ENCODE measurements at regions not wholly inside any gene's neighbourhood (a gene's known extent, or its start where the extent isn't known, plus 50 kb on each side); places are given as distances from the start of the nearest gene placed in this dataset.

DNA sequence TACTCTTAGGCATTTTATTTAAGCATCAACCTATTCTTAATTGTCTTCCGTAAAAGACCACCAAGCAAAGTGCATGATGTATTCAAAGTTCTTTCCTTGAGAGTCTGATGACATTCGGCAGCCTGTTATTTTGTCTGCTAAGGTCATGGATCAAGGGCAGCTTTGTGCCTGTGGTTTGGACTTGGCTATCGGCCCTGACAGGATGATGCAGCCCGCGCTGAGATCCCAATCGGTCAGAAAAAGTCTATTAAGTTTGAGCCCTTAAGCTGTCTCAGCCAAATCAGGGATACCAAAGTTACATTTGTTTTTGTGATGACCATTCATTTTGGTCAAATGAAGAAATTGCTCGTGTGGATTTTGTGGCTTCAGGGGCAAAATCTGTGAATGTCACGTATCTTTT, 718.9 kb upstream of the FANCL start:
- DNase-seq: no peak

GRCh38 chr2:58957188-58957840, 716.2 kb upstream of the FANCL start:
- DNase-seq: peak in 1 of 3 donors; percentile 43

DNA sequence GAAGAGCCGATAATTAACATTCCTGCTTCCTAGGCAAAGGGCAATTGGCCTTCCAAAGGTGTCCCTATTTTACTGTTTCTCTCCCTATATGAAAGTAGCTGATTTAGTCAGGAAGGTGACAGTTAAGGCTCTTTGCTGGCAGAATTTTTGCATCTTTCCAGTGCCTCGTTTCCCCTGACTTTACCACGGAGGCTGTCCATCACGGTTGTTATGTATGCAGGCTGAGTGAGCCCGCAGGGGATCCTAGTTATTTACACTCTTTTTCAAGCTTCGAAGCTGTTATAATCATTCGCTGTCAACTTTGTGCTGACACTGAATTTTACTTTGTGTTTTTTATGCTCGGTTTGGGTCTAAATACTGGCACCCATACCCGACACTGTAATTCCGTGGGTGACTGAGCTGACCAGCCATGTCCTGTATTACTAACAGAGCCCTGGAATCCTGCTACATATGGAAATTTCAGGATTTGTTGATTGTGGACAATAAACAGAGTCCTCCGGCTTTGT, 713.8 kb upstream of the FANCL start:
- no peak for DNase-seq

DNA sequence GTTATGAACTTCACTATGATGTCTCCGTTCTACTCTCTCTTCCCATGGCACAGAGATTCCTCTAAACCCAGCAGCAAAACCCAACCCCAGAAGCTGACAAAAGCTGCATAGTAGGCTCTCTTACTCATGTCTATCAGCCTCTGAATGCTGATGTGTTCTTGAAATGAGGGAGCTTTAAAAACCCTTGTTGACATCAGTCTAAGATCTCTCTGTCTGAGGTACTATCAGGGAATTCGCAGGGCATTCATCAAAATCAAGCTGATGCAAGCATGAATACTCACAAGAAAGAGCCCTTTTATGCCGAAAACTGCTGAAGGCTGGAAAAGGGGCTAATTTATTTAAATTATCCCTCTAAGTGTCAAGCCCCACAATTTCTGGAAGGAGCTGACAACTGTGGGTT, 710.6 kb upstream of the FANCL start:
- DNase-seq: no peak

DNA sequence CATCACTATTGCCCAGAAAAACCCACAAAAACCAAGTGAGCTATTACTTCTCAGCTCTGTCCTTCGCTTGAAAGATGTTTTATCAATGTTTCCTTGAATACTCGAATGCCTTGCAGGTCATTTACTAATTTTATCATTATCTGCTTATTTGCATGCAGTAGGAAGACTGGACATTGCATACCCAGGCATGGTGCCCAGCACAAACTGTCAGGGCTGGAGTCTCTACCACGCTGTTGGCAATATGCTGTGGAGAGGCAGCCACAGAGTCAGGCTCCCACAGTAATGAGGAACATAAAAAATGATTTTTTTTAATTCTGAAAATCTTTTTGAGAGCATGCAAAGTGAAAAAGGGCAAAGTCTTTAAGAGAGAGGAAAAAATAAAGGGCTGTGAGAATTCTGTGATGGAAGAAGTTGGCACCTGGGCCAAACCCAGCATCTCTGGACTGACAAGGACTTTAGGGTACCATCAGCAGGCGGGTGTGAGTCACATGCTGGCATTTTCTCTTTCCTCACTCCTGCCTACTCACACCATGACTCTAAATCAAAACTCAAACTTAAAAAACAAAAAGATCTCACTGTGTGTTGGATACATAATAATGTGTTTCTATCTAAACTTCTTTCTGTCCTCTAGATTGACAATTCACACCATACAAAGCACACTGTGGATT, 709.8 kb upstream of the FANCL start:
- no peak for DNase-seq

DNA sequence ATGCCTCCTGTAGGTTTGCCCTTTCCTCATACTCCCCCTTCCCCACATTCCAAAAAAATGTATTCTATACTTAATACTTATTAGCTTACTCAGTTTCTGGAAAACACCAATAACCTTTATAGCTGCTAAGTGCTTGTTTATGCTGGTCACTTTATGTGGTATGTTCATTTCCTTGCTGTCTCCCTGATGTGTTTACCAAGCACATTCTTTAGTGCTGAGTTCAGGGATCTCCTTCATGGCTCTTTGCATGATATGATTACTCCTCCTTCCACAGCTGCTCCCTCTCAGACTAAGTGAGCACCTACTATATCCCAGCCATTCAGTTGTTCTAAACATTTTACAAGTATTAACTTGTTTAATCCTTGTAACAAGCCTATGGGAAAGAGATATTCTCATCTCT, 698.3 kb upstream of the FANCL start:
- no peak for DNase-seq

GRCh38 chr2:58938988-58939387, 697.9 kb upstream of the FANCL start:
- no peak for DNase-seq

DNA sequence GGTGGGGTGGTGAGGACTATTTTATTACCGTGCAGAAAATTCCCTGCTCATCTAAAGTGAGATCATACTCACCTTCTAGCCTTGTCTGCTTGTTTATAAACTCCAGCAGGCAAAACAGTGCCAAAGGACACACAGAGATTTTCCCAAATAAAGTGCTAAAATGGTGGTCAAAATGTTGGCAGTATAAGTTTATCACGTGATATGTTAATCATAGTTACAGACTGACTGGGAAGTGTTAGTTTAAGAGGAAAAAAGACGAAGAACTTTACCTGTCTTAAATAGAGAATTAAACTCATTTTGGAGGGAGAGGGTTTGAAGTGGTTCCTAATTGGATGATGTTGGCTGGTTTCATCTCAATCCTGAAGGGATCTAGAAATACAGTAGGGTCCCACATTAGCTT, 691.7 kb upstream of the FANCL start:
- no peak for DNase-seq

GRCh38 chr2:58930537-58930936, 689.4 kb upstream of the FANCL start:
- no peak for DNase-seq

DNA sequence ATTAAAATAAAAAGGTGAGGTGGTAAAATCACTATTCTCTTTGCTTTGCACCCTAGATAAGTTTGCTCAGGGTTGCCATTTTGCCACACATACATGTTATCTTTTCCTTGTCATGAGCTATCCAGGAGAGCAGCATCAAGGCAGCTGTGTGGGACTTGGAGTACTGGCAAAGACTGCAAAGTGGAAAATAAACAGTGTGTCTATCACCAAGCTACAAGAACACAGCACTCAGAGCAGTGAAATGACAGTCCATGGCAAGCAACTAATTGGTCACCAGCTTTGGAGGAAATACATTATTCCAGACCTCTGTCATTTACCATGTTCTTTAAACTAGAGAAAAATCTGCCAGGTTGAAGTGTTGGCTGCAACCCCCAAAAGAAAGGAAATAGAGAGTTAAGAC, 687.8 kb upstream of the FANCL start:
- DNase-seq: no peak

- no peak for DNase-seq
Observed at GRCh38 chr2:58928391-58928790, 687.3 kb upstream of the FANCL start.

DNA sequence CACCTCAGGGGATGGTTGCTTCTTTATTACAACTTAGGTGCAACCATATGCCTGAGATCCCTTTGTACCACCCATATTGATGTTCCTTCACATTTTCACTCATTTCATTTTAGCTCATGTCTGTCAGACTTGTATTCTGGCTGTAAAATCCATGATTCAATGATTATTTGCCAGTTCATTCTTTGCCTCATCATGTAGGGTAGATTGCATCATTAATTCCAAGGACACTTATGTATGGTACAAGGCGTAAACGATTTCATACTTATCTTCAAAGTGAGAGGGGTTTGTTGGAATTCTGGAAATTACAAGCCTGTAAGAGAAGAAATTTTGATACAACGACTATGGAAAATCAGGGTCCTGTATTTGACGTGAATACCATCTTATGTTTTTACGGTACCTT, 685.0 kb upstream of the FANCL start:
- DNase-seq: no peak

- DNase-seq: no peak
Observed at GRCh38 chr2:58925676-58926081, 684.6 kb upstream of the FANCL start.

- DNase-seq: peak in 1 of 3 donors; percentile 94
Observed at GRCh38 chr2:58923869-58924268, 682.7 kb upstream of the FANCL start.

GRCh38 chr2:58922245-58922644, 681.1 kb upstream of the FANCL start:
- peak in 1 of 3 donors; percentile 24 for DNase-seq

DNA sequence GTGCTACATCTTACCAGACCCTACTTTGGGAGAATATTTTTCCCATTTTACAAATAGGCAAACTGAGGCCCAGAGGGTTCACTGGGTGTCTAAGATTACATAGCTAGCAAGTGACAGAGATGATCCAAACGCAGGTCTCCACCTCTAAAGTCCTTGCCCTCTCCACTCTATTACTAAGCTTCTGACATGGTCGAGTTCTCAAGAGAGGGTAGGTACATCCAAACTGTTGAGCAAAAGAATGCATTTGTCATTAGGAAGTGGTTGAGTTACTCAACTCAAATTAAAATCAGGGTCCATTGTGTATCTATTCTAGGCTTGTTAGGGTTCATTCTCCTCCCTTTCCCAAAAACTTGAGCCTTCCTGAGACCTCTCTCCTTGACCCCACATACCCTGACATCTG, 680.6 kb upstream of the FANCL start:
- no peak for DNase-seq

DNA sequence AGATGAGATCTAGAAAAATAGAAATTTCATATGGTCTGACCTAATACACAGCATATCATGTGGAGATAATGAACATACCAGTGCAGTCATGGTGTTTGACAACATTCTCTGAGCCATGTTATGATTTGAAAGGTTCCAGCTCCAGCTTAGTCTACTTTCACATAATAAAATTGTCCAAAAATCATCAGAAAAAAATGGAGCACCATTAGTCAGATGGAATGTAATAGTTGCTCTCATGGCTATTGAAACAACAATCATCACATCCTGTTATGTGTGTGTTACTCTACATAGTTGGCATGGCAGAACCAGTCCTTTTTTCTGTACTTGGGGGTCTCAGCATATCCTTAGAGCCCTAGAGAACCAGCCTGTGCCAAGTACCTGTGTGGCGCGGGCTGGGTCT, 678.9 kb upstream of the FANCL start:
- peak in 1 of 3 donors; percentile 49 for DNase-seq

- DNase-seq: no peak
Observed at GRCh38 chr2:58919316-58919715, 678.2 kb upstream of the FANCL start.

- peak in 1 of 3 donors; percentile 58 for DNase-seq
Observed at GRCh38 chr2:58918141-58918540, 677.0 kb upstream of the FANCL start.

GRCh38 chr2:58917596-58917995, 676.5 kb upstream of the FANCL start:
- no peak for DNase-seq

- DNase-seq: peak; percentile 43 to 87 (median 65)
Observed at GRCh38 chr2:58916063-58916462, 674.9 kb upstream of the FANCL start.

- peak; percentile 38 to 87 (median 62) for DNase-seq
Observed at GRCh38 chr2:58914733-58915505, 673.8 kb upstream of the FANCL start.

Data from muscle of back (tissue), 3 donors.